WTC11 (cell line): ENCODE measurements at regions not wholly inside any gene's neighbourhood (a gene's known extent, or its start where the extent isn't known, plus 50 kb on each side); places are given as distances from the start of the nearest gene placed in this dataset.

ENCODE experiments used
- ATAC-seq: fragments of 200-7000 bp; cut with Tn5 transposase; 2 replicates; pipeline ENCODE4 v1.10.0; 2021; ENCODE audit warnings: mild to moderate bottlenecking, moderate library complexity
- CTCF ChIA-PET: fragments of 300-600 bp; sonication (Branson Sonifier 250); formaldehyde crosslinking; loops from one replicate; lab custom pipeline; 2021; ENCODE audit warnings: antibody characterized with exemption; lab: Charles Lee
- POLR2A ChIA-PET: fragments of 350-600 bp; sonication (Branson Sonifier 250); formaldehyde crosslinking; loops from one replicate; lab custom pipeline; 2021; ENCODE audit warnings: antibody characterized with exemption; lab: Charles Lee
- DNase-seq: peaks from one replicate; pipeline ENCODE4 v3.0.0; 2021; ENCODE audit warnings: low spot score
- H3K27ac Mint-ChIP-seq: 2 replicates; pipeline ENCODE4 v1.8.0; 2021; ENCODE audit warnings: mixed read lengths
- H3K27me3 Mint-ChIP-seq: 2 replicates; pipeline ENCODE4 v1.8.0; 2021; ENCODE audit warnings: low read depth, mild to moderate bottlenecking, moderate library complexity, mixed read lengths
- H3K36me3 Mint-ChIP-seq: 2 replicates; pipeline ENCODE4 v1.8.0; 2021; ENCODE audit warnings: mixed read lengths
- H3K4me1 Mint-ChIP-seq: 2 replicates; pipeline ENCODE4 v1.8.0; 2022; ENCODE audit warnings: mixed read lengths
- H3K4me3 Mint-ChIP-seq: 2 replicates; pipeline ENCODE4 v1.8.0; 2021; ENCODE audit warnings: mild to moderate bottlenecking, moderate library complexity, mixed read lengths
- H3K9me3 Mint-ChIP-seq: 2 replicates; pipeline ENCODE4 v1.8.0; 2021; ENCODE audit warnings: mixed read lengths
- AFF4 ChIP-seq: sonication (generic); formaldehyde crosslinking; IDR thresholded peaks from 2 replicates; pipeline ENCODE4 v1.8.1; 2023; ENCODE audit warnings: mild to moderate bottlenecking, missing genetic modification reagents, borderline replicate concordance
- AR ChIP-seq: fragments of 250-450 bp; sonication (Bioruptor Pico); IDR thresholded peaks from 2 replicates; pipeline ENCODE4 v1.9.0; 2021; ENCODE audit warnings: mild to moderate bottlenecking
- CREB1 ChIP-seq: sonication (generic); formaldehyde crosslinking; IDR thresholded peaks from 2 replicates; pipeline ENCODE4 v1.8.0; 2023; ENCODE audit warnings: mild to moderate bottlenecking, missing genetic modification reagents
- ELF4 ChIP-seq: sonication (generic); formaldehyde crosslinking; IDR thresholded peaks from 2 replicates; pipeline ENCODE4 v1.8.1; 2022; ENCODE audit warnings: low read depth, mild to moderate bottlenecking, moderate library complexity, missing genetic modification reagents
- EMX1 ChIP-seq: fragments of 250-450 bp; sonication (Bioruptor Pico); IDR thresholded peaks from 2 replicates; pipeline ENCODE4 v1.8.0; 2021; ENCODE audit warnings: mild to moderate bottlenecking
- IRF1 ChIP-seq: sonication (generic); formaldehyde crosslinking; IDR thresholded peaks from 2 replicates; pipeline ENCODE4 v1.8.0; 2023; ENCODE audit warnings: missing genetic modification reagents
- JAZF1 ChIP-seq: fragments of 250-450 bp; sonication (Bioruptor Pico); IDR thresholded peaks from 2 replicates; pipeline ENCODE4 v1.9.0; 2021; ENCODE audit warnings: moderate library complexity, mild to moderate bottlenecking, inconsistent platforms
- KAT7 ChIP-seq: sonication (generic); formaldehyde crosslinking; IDR thresholded peaks from 2 replicates; pipeline ENCODE4 v1.8.1; 2023; ENCODE audit warnings: missing genetic modification reagents, mild to moderate bottlenecking, borderline replicate concordance
- MXD4 ChIP-seq: fragments of 250-450 bp; sonication (Bioruptor Pico); IDR thresholded peaks from 2 replicates; pipeline ENCODE4 v1.8.0; 2021; ENCODE audit warnings: mild to moderate bottlenecking, moderate library complexity, borderline replicate concordance
- MYBL2 ChIP-seq: sonication (generic); formaldehyde crosslinking; IDR thresholded peaks from 2 replicates; pipeline ENCODE4 v1.8.1; 2023; ENCODE audit warnings: mild to moderate bottlenecking, moderate library complexity, missing genetic modification reagents
- OVOL2 ChIP-seq: fragments of 250-450 bp; sonication (Bioruptor Pico); IDR thresholded peaks from 2 replicates; pipeline ENCODE4 v1.9.0; 2021; ENCODE audit warnings: mild to moderate bottlenecking, borderline replicate concordance
- SP1 ChIP-seq: sonication (generic); formaldehyde crosslinking; conservative IDR thresholded peaks from 2 replicates; pipeline ENCODE4 v1.8.1; 2022; ENCODE audit warnings: missing genetic modification reagents
- USF1 ChIP-seq: sonication (generic); formaldehyde crosslinking; IDR thresholded peaks from 2 replicates; pipeline ENCODE4 v1.8.0; 2022; ENCODE audit warnings: mild to moderate bottlenecking, missing genetic modification reagents
- ZNF219 ChIP-seq: sonication (generic); formaldehyde crosslinking; IDR thresholded peaks from 2 replicates; pipeline ENCODE4 v1.8.0; 2023; ENCODE audit warnings: missing genetic modification reagents, mild to moderate bottlenecking, borderline replicate concordance
- ZNF396 ChIP-seq: fragments of 250-450 bp; sonication (Bioruptor Pico); IDR thresholded peaks from 2 replicates; pipeline ENCODE4 v1.8.0; 2021; ENCODE audit warnings: mild to moderate bottlenecking, moderate library complexity, borderline replicate concordance
- ZNF425 ChIP-seq: fragments of 250-450 bp; sonication (Bioruptor Pico); conservative IDR thresholded peaks from 2 replicates; pipeline ENCODE4 v1.9.0; 2021; ENCODE audit warnings: mild to moderate bottlenecking
- ZNF532 ChIP-seq: fragments of 250-450 bp; sonication (Bioruptor Pico); IDR thresholded peaks from 2 replicates; pipeline ENCODE4 v1.9.0; 2021; ENCODE audit warnings: mild to moderate bottlenecking, borderline replicate concordance

GRCh38 chr15:37783290-37783689 lies 151.2 kb upstream of the TMCO5A start (continued):
- TF ChIP-seq AR (CRISPR knock-in tag) (no peak), EMX1 (CRISPR knock-in tag) (no peak), SP1 (no peak)

GRCh38 chr15:37788330-37788729 lies 146.1 kb upstream of the TMCO5A start:
- no peaks in the 10 kb centered on the region for H3K36me3 Mint-ChIP-seq
- ChIA-PET POLR2A (no interaction called here), CTCF (no interaction called here)
- DNase-seq: no peak
- no peaks in the 10 kb centered on the region for H3K4me1 Mint-ChIP-seq
- no peak overlapping the region for H3K27ac Mint-ChIP-seq
- H3K27me3 Mint-ChIP-seq: no peaks in the 10 kb centered on the region
- TF ChIP-seq AR (CRISPR knock-in tag) (no peak), ELF4 (CRISPR knock-in tag) (no peak), OVOL2 (CRISPR knock-in tag) (no peak), IRF1 (CRISPR knock-in tag) (no peak), KAT7 (CRISPR knock-in tag) (no peak), ZNF425 (CRISPR knock-in tag) (no peak), ZNF396 (CRISPR knock-in tag) (no peak), MXD4 (CRISPR knock-in tag) (no peak), CREB1 (no peak), AFF4 (CRISPR knock-in tag) (no peak), ZNF532 (CRISPR knock-in tag) (no peak), EMX1 (CRISPR knock-in tag) (no peak), ZNF219 (CRISPR knock-in tag) (no peak), JAZF1 (CRISPR knock-in tag) (no peak), USF1 (CRISPR knock-in tag) (no peak), MYBL2 (no peak)
- TF ChIP-seq, all 79 proteins: peak for 0
- ATAC-seq: no peak
- no peak overlapping the region for H3K4me3 Mint-ChIP-seq
- H3K9me3 Mint-ChIP-seq: no peaks in the 10 kb centered on the region
